GM19328 (cell line): ENCODE measurements at regions not wholly inside any gene's neighbourhood (a gene's known extent, or its start where the extent isn't known, plus 50 kb on each side); places are given as distances from the start of the nearest gene placed in this dataset.

Experiments
- ATAC-seq: cut with Tn5 transposase; IDR thresholded peaks from one replicate; pipeline ENCODE4 v1.9.1; 2021; ENCODE audit warnings: mild to moderate bottlenecking, moderate library complexity; ENCODE audit not compliant: unreplicated experiment

DNA sequence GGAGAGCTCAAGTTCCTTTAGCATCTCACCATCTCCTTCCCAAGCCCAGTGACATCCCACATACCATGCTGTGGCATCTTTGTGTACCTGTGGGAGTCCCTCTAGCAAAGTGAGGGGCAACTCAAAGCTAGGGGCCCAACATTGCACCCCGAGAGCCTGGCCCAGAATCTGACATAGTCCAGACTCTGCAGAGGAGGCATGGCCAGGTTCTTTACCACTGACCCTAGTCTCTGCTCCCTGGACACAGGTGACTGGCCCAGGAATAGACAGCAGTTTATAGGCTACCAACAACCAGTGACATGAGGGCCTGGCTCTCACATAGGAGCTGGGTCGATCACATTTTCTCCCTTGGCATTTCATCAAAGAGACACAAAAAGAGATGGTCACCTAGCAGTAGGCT lies 444.0 kb upstream of the ZMIZ1 start:
- no peak for ATAC-seq

DNA sequence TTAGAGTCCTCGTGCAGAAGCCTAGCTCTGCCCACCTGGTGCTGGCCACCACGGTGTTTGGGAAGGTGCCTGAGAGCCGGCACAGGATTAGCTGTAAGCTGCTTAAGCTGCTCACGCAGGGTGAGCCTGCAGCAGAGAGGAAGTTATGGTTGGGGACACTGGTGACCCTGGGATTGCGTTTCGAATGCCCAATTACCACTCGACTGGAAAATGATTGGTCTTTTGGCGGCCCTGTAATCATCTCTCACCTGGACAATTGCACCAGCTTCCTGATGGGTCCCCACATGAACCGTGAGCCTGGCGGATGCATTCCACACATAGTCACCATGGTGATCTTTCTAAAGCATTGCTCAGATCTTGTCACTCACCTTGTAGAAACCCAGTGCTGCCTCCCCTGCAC lies 442.3 kb upstream of the ZMIZ1 start:
- no peak for ATAC-seq

- ATAC-seq: no peak
Observed at GRCh38 chr10:78627254-78627795, 441.4 kb upstream of the ZMIZ1 start.

DNA sequence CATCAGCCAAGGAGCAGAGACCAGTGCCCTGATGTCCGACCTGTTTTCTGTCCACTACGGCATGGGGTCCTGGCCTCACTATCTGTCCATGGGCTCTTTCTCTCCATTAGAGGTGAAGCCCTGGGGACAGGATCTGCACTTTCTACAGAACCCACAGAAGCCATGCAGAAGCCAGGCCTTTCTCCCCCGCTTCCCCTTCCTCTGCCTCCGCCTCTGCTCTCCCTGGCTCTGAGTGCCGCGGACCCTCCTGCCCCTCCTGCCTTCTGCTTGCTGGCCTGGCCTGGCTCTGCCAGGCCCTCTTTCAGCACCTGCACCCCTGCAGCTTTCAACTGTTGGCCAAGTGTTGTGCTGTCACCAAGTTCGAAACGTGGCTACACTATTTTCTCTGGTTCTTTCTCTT lies 439.8 kb upstream of the ZMIZ1 start:
- no peak for ATAC-seq

- no peak for ATAC-seq
Observed at GRCh38 chr10:78629773-78630172, 439.0 kb upstream of the ZMIZ1 start.

DNA sequence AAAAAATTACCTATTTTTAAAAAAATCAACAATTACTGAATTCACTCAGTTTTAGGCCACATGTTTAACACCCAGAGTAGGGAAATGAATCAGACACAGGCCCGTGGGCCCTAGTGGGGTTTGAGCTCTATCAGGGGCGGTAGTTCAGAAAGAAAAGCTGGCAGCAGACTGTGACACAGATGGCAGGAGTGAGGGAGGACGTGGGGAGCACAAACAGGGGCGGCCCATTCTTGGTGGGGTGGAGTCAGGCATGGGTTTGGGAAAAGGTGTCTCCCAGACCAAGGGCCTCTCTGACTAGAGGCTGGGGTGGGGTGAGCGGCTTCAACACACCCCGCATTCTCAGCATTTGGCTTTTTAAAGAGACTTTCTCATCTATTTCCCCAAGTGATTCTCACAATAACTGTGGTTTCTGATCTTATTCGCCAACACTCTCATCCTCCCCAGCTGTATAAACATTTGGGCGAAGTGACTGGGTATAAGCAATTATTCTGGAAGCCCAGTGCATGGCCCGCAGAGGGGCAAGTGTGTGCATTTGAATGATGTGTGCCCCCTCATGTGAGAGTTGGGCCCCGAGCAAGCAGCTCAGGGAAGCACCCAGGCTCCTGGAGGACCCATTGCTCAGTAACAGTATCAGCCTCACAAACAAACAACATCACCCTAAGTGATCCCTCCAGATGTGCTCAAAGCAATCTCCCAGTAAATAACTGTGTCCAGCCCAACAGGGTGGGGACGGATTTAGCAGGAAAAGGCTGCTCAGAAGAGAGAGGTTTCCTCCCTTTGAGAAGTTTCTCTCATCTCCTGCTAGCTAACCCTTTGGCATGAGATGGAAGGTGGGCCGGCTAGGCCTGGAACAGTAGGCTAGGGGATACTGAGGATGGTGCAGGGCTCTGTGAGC lies 437.6 kb upstream of the ZMIZ1 start:
- no peak for ATAC-seq

GRCh38 chr10:78634389-78634815 lies 434.4 kb upstream of the ZMIZ1 start:
- no peak for ATAC-seq

GRCh38 chr10:78634835-78635234 lies 433.9 kb upstream of the ZMIZ1 start:
- no peak for ATAC-seq

GRCh38 chr10:78639629-78640028 lies 429.1 kb upstream of the ZMIZ1 start:
- ATAC-seq: no peak

GRCh38 chr10:78640796-78641636 lies 427.8 kb upstream of the ZMIZ1 start:
- ATAC-seq: no peak

- ATAC-seq: no peak
Observed at GRCh38 chr10:78641693-78642092, 427.1 kb upstream of the ZMIZ1 start.

DNA sequence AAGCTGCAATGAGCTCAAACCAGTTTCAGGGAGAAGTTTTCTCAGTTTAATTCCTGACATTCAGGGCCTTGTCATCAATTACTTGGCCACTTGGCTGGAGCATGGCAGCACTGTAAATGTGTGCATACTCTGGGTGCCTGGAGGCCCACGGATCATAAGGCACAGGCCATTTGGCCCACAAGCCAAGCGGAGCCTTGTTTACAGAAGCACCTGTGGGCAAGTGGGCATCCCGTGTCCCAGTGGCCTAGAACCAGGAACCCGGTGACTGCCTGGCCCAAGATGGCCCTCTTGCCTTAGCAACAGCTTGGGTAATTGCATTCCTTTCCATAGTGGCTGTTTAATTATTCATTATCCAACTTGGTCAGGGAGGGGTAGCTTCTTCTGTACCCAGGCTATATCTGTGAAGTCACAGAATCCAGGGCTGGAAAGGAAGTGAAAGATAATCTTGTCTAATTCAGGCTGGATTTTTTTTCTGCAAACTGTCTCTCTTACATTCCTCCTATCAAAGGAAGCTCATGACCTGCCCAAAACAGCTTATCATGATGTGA lies 426.4 kb upstream of the ZMIZ1 start:
- ATAC-seq: no peak

GRCh38 chr10:78643513-78643912 lies 425.3 kb upstream of the ZMIZ1 start:
- no peak for ATAC-seq

DNA sequence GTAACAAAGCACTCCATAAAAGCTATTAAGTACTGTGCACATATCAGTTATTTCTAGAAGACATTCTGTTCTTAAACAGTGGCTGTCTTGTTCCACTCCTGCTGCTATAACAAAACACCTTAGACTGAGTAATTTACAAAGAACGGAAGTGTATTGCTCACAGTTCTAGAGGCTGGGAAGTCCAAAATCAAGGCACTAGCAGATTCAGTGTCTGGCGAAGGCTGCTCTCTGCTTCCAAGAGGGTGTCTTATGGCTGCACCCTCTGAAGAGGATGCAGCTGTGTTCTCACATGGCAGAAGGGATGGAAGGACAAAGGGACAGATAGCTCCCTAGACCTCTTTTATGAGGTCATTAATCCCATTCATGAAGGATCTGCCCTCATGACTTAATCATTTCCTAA lies 424.2 kb upstream of the ZMIZ1 start:
- no peak for ATAC-seq

- no peak for ATAC-seq
Observed at GRCh38 chr10:78645169-78645686, 423.5 kb upstream of the ZMIZ1 start.

GRCh38 chr10:78645975-78646374 lies 422.8 kb upstream of the ZMIZ1 start:
- no peak for ATAC-seq

DNA sequence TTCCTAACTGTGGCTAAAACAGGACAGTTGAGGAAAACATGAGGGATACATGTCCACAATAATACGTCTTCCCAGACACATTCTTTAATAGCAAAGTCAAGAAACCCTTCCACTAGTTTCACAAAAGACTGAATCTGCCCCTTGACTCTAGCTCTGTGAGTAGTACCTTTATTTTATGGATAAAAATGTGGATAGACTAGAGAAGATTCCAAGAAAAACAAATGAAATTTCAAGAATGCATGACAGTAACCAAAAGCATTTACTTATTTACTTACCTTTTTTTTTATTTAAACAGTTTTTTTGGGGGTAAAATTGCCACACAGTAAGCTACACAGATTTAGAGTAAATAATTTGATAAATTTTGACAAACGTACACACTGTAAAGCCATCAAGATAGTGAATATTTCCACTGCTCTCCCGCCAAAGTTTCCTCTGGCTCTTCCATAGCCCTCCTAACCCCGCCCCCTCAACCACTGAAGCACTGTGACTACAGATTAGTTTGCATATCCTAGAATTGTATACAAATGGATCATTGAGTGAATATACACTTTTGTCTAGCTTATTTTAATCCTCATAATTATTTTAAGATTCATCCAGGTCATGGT lies 420.4 kb upstream of the ZMIZ1 start:
- no peak for ATAC-seq

- ATAC-seq: no peak
Observed at GRCh38 chr10:78649429-78649828, 419.3 kb upstream of the ZMIZ1 start.

- ATAC-seq: no peak
Observed at GRCh38 chr10:78650122-78650521, 418.6 kb upstream of the ZMIZ1 start.

- ATAC-seq: no peak
Observed at GRCh38 chr10:78651287-78651686, 417.5 kb upstream of the ZMIZ1 start.

GRCh38 chr10:78653555-78653954 lies 415.2 kb upstream of the ZMIZ1 start:
- ATAC-seq: no peak
